HFFc6 (cell line): ENCODE measurements at regions not wholly inside any gene's neighbourhood (a gene's known extent, or its start where the extent isn't known, plus 50 kb on each side); places are given as distances from the start of the nearest gene placed in this dataset.

Source experiments
- DNase-seq: peaks from one replicate; pipeline ENCODE4 v3.0.0-alpha.2; 2018
- H3K27ac Mint-ChIP-seq: 2 replicates; pipeline ENCODE4 v1.8.0; 2020; ENCODE audit warnings: mild to moderate bottlenecking, mixed read lengths
- H3K27me3 Mint-ChIP-seq: 2 replicates; pipeline ENCODE4 v1.8.0; 2021; ENCODE audit warnings: mild to moderate bottlenecking, moderate library complexity, mixed read lengths; ENCODE audit not compliant: insufficient read depth
- H3K36me3 Mint-ChIP-seq: 2 replicates; pipeline ENCODE4 v1.8.0; 2021; ENCODE audit warnings: low read depth, mixed read lengths
- H3K4me1 Mint-ChIP-seq: 2 replicates; pipeline ENCODE4 v1.8.0; 2020; ENCODE audit warnings: low read depth, mixed read lengths
- H3K4me3 Mint-ChIP-seq: 2 replicates; pipeline ENCODE4 v1.8.0; 2020; ENCODE audit warnings: mild to moderate bottlenecking, moderate library complexity, mixed read lengths
- H3K9me3 Mint-ChIP-seq: 2 replicates; pipeline ENCODE4 v1.8.0; 2020; ENCODE audit warnings: mild to moderate bottlenecking, mixed read lengths
- TF ChIP-seq, protein P1 (sequence below): fragments of 200-600 bp; sonication (generic); IDR thresholded peaks from 2 replicates; pipeline ENCODE4 v1.5.0; 2021; ENCODE audit warnings: antibody characterized with exemption, mild to moderate bottlenecking

- Mint-ChIP-seq H3K27ac (no peak overlapping the region), H3K4me3 (no peak overlapping the region), H3K27me3 (peaks cover 5% of the 10 kb centered on the region), H3K36me3 (0 out of 2 replicates have a peak, but pooled peaks cover 1% of the 10 kb centered on the region), H3K4me1 (no peaks in the 10 kb centered on the region), H3K9me3 (peaks cover 4% of the 10 kb centered on the region)
- TF ChIP-seq, protein P1, sequence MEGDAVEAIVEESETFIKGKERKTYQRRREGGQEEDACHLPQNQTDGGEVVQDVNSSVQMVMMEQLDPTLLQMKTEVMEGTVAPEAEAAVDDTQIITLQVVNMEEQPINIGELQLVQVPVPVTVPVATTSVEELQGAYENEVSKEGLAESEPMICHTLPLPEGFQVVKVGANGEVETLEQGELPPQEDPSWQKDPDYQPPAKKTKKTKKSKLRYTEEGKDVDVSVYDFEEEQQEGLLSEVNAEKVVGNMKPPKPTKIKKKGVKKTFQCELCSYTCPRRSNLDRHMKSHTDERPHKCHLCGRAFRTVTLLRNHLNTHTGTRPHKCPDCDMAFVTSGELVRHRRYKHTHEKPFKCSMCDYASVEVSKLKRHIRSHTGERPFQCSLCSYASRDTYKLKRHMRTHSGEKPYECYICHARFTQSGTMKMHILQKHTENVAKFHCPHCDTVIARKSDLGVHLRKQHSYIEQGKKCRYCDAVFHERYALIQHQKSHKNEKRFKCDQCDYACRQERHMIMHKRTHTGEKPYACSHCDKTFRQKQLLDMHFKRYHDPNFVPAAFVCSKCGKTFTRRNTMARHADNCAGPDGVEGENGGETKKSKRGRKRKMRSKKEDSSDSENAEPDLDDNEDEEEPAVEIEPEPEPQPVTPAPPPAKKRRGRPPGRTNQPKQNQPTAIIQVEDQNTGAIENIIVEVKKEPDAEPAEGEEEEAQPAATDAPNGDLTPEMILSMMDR: no peak
- no peak for DNase-seq
Observed at GRCh38 chr9:129290606-129291005, 112.5 kb upstream of the IER5L start.

- H3K9me3 Mint-ChIP-seq: no peaks in the 10 kb centered on the region; the same call in 1 of the 2 replicates
- H3K27ac Mint-ChIP-seq: no peak overlapping the region
- TF ChIP-seq, protein P1: no peak
- no peaks in the 10 kb centered on the region for H3K4me1 Mint-ChIP-seq
- no peak overlapping the region for H3K4me3 Mint-ChIP-seq
- peaks cover 4% of the 10 kb centered on the region for H3K27me3 Mint-ChIP-seq
- H3K36me3 Mint-ChIP-seq: no peaks in the 10 kb centered on the region
- DNase-seq: no peak
Observed at GRCh38 chr9:129289883-129290282, 111.8 kb upstream of the IER5L start.

GRCh38 chr9:129289131-129289731 is 111.2 kb upstream of the IER5L start:
- Mint-ChIP-seq H3K36me3 (no peaks in the 10 kb centered on the region), H3K9me3 (no peaks in the 10 kb centered on the region; the same call in 1 of the 2 replicates), H3K27ac (no peak overlapping the region), H3K4me3 (no peak overlapping the region), H3K4me1 (no peaks in the 10 kb centered on the region), H3K27me3 (peaks cover 5% of the 10 kb centered on the region)
- TF ChIP-seq, protein P1: no peak
- DNase-seq: no peak

GRCh38 chr9:129287619-129288305 is 109.7 kb upstream of the IER5L start:
- Mint-ChIP-seq H3K27ac (no peak overlapping the region), H3K4me3 (no peak overlapping the region), H3K9me3 (no peaks in the 10 kb centered on the region), H3K4me1 (no peaks in the 10 kb centered on the region), H3K27me3 (peaks cover 4% of the 10 kb centered on the region), H3K36me3 (no peaks in the 10 kb centered on the region)
- DNase-seq: no peak
- TF ChIP-seq, protein P1: no peak

DNA sequence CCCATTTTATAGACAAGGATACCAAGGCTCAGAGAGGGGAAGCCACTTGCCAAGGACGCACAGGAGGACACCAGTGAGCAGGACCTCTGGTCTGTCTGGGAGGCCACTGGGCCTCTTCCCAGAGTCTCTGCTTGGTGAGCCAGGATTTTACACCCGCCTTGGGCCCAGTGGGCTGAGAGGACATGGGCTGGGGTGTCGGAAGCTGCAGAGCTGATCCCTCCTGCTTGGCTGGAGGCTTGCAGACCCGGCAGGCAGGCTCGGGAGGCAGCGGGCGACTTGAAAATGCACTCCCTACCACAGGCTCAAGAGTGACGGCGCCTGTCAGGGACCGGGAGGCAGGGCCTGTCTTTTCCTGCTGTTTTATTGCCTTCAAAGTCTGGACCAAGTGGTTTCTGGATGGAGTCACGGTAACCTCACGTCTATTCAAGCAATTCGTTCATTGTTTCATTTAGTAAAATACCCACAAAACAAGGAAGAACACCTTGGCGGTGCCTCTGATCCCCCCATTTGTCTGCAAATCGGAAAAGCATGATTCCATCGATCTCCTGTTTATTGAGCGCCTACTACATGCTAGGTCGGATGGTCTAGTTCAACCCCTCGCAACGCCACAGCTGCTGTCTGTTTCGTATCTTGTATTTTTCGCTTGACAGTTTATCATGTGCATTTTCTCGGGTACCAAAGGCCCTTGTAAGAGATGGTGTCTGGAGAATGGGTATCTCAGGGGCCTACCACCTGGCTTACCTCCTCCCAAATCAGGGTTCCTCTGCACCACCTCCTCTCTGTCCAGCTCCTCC is 108.1 kb upstream of the IER5L start:
- no peaks in the 10 kb centered on the region for H3K36me3 Mint-ChIP-seq
- DNase-seq: no peak
- no peaks in the 10 kb centered on the region for H3K4me1 Mint-ChIP-seq
- H3K27ac Mint-ChIP-seq: no peak overlapping the region
- peaks cover 4% of the 10 kb centered on the region for H3K27me3 Mint-ChIP-seq
- TF ChIP-seq, protein P1: no peak
- H3K9me3 Mint-ChIP-seq: no peaks in the 10 kb centered on the region
- no peak overlapping the region for H3K4me3 Mint-ChIP-seq
